Fibroblast of mammary gland (primary cell): ENCODE measurements at regions not wholly inside any gene's neighbourhood (a gene's known extent, or its start where the extent isn't known, plus 50 kb on each side); places are given as distances from the start of the nearest gene placed in this dataset.

ENCODE experiments used
- DNase-seq: peaks from one replicate; pipeline ENCODE4 v3.0.0-alpha.2; 2010; ENCODE audit warnings: low read depth
- H3K4me3 ChIP-seq: 2 replicates; pipeline ENCODE4 v1.5.1; 2011; ENCODE audit warnings: low read depth, mild to moderate bottlenecking, low read length, moderate library complexity; ENCODE audit not compliant: control insufficient read depth
- CTCF ChIP-seq: conservative IDR thresholded peaks from 2 replicates; pipeline ENCODE4 v1.5.1; 2011; ENCODE audit warnings: low read depth, low read length, inconsistent platforms; ENCODE audit not compliant: control insufficient read depth, insufficient read depth

GRCh38 chr9:1757186-1757585 is 258.0 kb upstream of the SMARCA2 start:
- no peak overlapping the region for H3K4me3 ChIP-seq
- TF ChIP-seq CTCF, result no peak
- no peak for DNase-seq

- TF ChIP-seq CTCF, result no peak
- DNase-seq, result no peak
- no peak overlapping the region for H3K4me3 ChIP-seq
Observed at GRCh38 chr9:1759009-1759408, 256.1 kb upstream of the SMARCA2 start.

GRCh38 chr9:1759771-1760300 is 255.3 kb upstream of the SMARCA2 start:
- no peak for DNase-seq
- no peak overlapping the region for H3K4me3 ChIP-seq
- no peak for TF ChIP-seq CTCF

- H3K4me3 ChIP-seq, result no peak overlapping the region
- TF ChIP-seq CTCF, result no peak
- no peak for DNase-seq
Observed at GRCh38 chr9:1761807-1762206, 253.3 kb upstream of the SMARCA2 start.

- TF ChIP-seq CTCF, result no peak
- no peak overlapping the region for H3K4me3 ChIP-seq
- no peak for DNase-seq
Observed at GRCh38 chr9:1766042-1766441, 249.1 kb upstream of the SMARCA2 start.

- TF ChIP-seq CTCF, result no peak
- DNase-seq, result no peak
- H3K4me3 ChIP-seq, result no peak overlapping the region
Observed at GRCh38 chr9:1768561-1768960, 246.6 kb upstream of the SMARCA2 start.

- DNase-seq, result no peak
- TF ChIP-seq CTCF, result no peak
- no peak overlapping the region for H3K4me3 ChIP-seq
Observed at GRCh38 chr9:1771094-1771789, 243.9 kb upstream of the SMARCA2 start.
